Inflammatory macrophage (primary cell): ENCODE measurements at regions not wholly inside any gene's neighbourhood (a gene's known extent, or its start where the extent isn't known, plus 50 kb on each side); places are given as distances from the start of the nearest gene placed in this dataset.

Experiments
- DNase-seq, 2 donors: peaks; one replicate each; pipeline ENCODE4 v3.0.0-alpha.2; 2020 to 2022

DNA sequence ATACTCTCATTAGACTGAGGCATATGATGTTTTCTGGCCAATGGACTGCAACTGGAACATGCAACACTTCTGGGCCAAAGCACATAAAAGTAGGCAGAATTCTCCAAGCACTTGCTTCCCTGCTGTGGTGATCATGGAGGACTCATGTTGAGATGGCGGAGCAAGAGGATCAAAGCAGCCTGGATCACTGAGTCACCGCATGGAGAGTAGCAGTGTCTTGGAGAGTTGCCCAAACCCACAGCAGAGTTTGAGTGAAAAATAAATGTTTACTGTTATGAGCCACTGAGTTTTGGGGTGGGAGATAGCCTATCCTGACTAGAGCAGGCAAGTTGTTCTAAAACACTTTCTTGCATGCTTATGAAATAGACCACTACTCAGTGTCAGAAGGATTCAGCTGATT lies 359.5 kb downstream of the ZNF521 start:
- DNase-seq, result no peak

- DNase-seq, result no peak
These were observed 358.3 kb downstream of the ZNF521 start for GRCh38 chr18:24993628-24994027.

- no peak for DNase-seq
These were observed 356.9 kb downstream of the ZNF521 start for GRCh38 chr18:24995056-24995455.

GRCh38 chr18:24995755-24996154 lies 356.2 kb downstream of the ZNF521 start:
- DNase-seq, result no peak

- no peak for DNase-seq
These were observed 352.2 kb downstream of the ZNF521 start for GRCh38 chr18:24999650-25000267.

GRCh38 chr18:25001803-25002202 lies 350.2 kb downstream of the ZNF521 start:
- no peak for DNase-seq

DNA sequence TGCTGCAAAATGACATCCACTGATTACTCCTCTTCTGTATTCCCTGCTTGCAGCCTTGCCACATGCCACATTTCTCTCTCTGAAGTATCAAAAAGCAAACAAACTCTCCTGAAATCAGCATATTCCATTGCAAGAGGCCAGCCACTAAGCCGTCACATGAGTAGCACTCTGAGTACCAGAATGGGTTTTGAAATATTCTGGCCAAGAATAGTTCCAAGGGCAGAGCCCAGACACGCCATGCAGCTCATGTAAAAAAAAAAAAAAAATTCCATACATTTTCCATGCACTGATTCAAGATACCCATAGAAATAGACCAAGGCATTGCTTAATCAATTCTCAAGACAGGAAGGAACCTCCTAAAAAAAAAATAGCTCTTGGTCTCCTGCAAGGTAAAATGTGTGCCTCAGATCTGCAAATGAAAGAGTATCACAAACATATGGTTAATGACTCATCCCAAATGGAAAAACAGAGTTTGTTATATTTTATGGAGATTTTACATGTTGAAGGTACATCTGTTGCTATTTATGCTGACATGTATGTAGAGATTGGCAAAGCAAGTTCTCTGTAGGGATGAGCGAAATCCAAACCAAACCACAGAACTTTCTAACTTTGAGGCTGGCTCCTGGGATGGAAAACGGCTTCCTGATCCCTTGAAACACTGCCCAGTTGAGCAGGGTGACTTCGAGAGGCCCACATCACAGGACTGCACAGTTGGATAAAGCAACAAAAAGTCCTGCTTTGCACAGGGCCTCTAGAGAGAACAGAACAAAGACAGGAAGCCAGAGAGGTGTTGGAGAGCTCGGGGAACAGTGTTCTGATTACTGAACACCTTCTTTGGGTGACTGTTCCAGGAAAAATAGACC lies 346.2 kb downstream of the ZNF521 start:
- DNase-seq, result no peak

DNA sequence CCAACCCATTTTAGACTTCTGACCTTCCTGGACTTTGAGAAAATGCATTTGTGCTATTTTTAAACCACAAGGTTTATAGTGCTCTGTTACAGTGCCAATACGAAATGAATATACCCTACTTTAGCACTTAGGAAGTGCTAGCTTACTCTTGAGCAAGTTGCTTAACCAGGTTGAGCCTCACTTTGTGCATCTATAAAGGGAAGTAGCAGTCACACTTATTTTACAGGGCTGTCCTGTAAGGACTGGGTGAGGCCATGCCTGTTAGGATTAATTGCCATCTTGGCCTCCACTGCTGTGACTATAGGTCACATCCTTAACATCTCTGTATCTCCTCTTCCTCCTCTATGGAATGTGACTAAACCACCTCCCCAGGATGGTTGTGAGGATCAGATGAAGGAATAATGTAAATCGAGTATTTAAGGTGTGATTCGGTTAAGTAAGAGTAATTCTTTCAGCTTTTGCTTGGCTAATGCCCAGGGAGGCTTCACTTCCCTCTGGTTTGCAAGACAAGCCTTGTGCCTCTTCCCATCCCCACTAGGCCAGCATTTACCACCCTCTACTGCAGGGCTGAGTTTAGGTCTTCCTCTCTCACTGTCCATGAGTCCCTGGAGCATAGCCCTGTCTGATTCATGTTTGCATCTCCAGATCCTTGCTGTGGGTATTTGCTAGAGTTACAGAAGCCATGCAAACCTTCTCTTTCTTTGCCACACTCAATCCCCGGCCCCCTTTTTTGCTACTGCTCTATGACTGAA lies 341.2 kb downstream of the ZNF521 start:
- DNase-seq, result no peak
